PC-9 (cell line): ENCODE measurements at regions not wholly inside any gene's neighbourhood (a gene's known extent, or its start where the extent isn't known, plus 50 kb on each side); places are given as distances from the start of the nearest gene placed in this dataset.

Experiments used
- BruUV-seq: library from RNA; stranded (reverse); fragments of 400-500 nt; replicated peaks from 2 replicates; lab custom pipeline; 2021; lab: Mats Ljungman, UMichigan
- CTCF ChIA-PET: fragments of 300-600 bp; sonication (Branson Sonifier 250); formaldehyde crosslinking; loops from one replicate; lab custom pipeline; 2022; ENCODE audit warnings: antibody characterized with exemption; lab: Charles Lee
- POLR2A ChIA-PET: fragments of 300-600 bp; sonication (Branson Sonifier 250); formaldehyde crosslinking; loops from one replicate; lab custom pipeline; 2022; ENCODE audit warnings: antibody characterized with exemption; ENCODE audit not compliant: unreplicated experiment; lab: Charles Lee
- DNase-seq, 2 experiments: peaks; one replicate each; pipeline versions ENCODE4 v3.0.0 to v3.0.0-alpha.2; 2015 to 2022; ENCODE audit warnings: mixed read lengths in 1 of 2
- H2AFZ ChIP-seq: fragments of 200-600 bp; sonication (generic); 2 replicates; pipeline ENCODE4 v1.8.1; 2017; ENCODE audit warnings: antibody characterized with exemption
- H3F3A ChIP-seq: fragments of 200-600 bp; sonication (generic); 2 replicates; pipeline ENCODE4 v1.8.1; 2017; ENCODE audit warnings: antibody characterized with exemption, mild to moderate bottlenecking, low read depth; ENCODE audit not compliant: insufficient read depth
- H3K27ac ChIP-seq: fragments of 200-600 bp; sonication (generic); 2 replicates; pipeline ENCODE4 v1.6.1; 2016; ENCODE audit warnings: mixed run types
- H3K27me3 ChIP-seq: fragments of 200-600 bp; sonication (generic); 2 replicates; pipeline ENCODE4 v1.6.1; 2016; ENCODE audit warnings: low read depth, mixed run types; ENCODE audit not compliant: insufficient read depth
- H3K36me3 ChIP-seq: fragments of 200-600 bp; sonication (generic); 2 replicates; pipeline ENCODE4 v1.6.1; 2016; ENCODE audit warnings: low read depth, mixed run types
- H3K4me1 ChIP-seq: fragments of 200-600 bp; sonication (generic); replicated peaks from 2 replicates; pipeline ENCODE4 v1.6.1; 2016; ENCODE audit warnings: mixed run types; ENCODE audit not compliant: insufficient read depth
- H3K4me2 ChIP-seq: fragments of 200-600 bp; sonication (generic); 2 replicates; pipeline ENCODE4 v1.6.1; 2017; ENCODE audit warnings: mixed run types
- H3K4me3 ChIP-seq: fragments of 200-600 bp; sonication (generic); 2 replicates; pipeline ENCODE4 v1.6.1; 2016; ENCODE audit warnings: mixed run types
- H3K79me2 ChIP-seq: fragments of 200-600 bp; sonication (generic); 2 replicates; pipeline ENCODE4 v1.6.1; 2017; ENCODE audit warnings: low read depth, mixed run types
- H3K9me2 ChIP-seq: fragments of 200-600 bp; sonication (generic); 2 replicates; pipeline ENCODE4 v1.8.1; 2017; ENCODE audit warnings: mild to moderate bottlenecking; ENCODE audit not compliant: insufficient read depth
- H3K9me3 ChIP-seq: fragments of 200-600 bp; sonication (generic); 2 replicates; pipeline ENCODE4 v1.8.1; 2016; ENCODE audit warnings: low read depth; ENCODE audit not compliant: insufficient read depth
- H4K20me1 ChIP-seq: fragments of 200-600 bp; sonication (generic); 2 replicates; pipeline ENCODE4 v1.8.1; 2017; ENCODE audit not compliant: insufficient read depth
- EZH2 ChIP-seq: fragments of 200-600 bp; sonication (generic); IDR thresholded peaks from 2 replicates; pipeline ENCODE4 v1.8.0; 2017; ENCODE audit warnings: antibody characterized with exemption, low read depth
- intact Hi-C: fragments of 100-400 bp; cut with micrococcal nuclease; formaldehyde crosslinking; loops from one replicate; pipeline ENCODE4 v1.10.0; 2022; ENCODE audit not compliant: unreplicated experiment
- TF ChIP-seq, protein P1 (sequence below): fragments of 200-600 bp; sonication (generic); conservative IDR thresholded peaks from 2 replicates; pipeline ENCODE4 v1.6.1; 2017; ENCODE audit warnings: mixed run types, antibody characterized with exemption, mild to moderate bottlenecking, moderate library complexity

DNA sequence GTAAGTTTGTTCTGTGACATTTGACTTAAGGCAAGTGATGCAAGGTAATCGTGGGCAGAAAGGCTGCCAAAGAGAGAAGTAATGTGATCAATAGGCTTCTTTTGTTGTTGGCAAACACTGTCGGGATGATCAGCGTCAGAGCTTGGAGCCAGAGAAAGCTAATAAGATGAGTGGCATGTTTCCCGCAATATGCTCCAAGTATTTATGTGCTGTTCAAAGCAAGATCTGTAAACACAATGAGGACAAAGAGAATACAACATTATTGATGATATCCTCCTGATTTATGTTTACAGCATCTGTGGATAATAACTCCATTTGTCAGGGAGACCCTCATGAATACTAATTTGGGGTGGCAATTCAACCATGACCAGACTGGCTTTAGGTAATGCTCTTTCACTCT lies 603.3 kb downstream of the TDRD15 start:
- CTCF ChIA-PET = no interaction called here
- intact Hi-C loops = no loop called here
- BruUV-seq = no TSS peak

DNA sequence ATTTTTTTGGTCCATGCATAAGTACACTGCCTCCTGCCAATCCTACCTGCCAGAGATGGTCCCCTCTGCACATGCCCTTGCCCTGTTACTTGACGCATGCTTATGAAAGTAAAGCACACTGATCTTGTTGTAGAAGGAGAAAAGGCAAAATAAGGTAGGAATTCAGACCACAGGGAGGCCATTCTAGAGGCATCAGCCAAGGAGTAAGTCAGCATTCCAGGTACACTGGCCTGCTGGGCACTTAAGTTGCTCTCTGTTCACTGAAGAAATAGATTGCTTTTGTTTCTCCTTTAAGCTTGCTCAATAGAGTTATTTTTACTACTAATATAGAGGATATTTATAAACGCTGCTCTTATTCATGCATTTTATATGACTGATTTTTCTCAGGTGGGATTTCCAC lies 604.4 kb downstream of the TDRD15 start:
- no peaks in the 10 kb centered on the region for H3K36me3 ChIP-seq
- H3K4me2 ChIP-seq = no peak overlapping the region
- no peaks in the 10 kb centered on the region for H3K79me2 ChIP-seq
- H3K9me2 ChIP-seq = no peaks in the 10 kb centered on the region
- no peaks in the 10 kb centered on the region for H3K27me3 ChIP-seq
- no peaks in the 10 kb centered on the region for H3K4me1 ChIP-seq
- H3F3A ChIP-seq = no peaks in the 10 kb centered on the region
- TF ChIP-seq EZH2 = no peak
- TF ChIP-seq, protein P1, sequence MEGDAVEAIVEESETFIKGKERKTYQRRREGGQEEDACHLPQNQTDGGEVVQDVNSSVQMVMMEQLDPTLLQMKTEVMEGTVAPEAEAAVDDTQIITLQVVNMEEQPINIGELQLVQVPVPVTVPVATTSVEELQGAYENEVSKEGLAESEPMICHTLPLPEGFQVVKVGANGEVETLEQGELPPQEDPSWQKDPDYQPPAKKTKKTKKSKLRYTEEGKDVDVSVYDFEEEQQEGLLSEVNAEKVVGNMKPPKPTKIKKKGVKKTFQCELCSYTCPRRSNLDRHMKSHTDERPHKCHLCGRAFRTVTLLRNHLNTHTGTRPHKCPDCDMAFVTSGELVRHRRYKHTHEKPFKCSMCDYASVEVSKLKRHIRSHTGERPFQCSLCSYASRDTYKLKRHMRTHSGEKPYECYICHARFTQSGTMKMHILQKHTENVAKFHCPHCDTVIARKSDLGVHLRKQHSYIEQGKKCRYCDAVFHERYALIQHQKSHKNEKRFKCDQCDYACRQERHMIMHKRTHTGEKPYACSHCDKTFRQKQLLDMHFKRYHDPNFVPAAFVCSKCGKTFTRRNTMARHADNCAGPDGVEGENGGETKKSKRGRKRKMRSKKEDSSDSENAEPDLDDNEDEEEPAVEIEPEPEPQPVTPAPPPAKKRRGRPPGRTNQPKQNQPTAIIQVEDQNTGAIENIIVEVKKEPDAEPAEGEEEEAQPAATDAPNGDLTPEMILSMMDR = no peak
- no peaks in the 10 kb centered on the region for H4K20me1 ChIP-seq
- no TSS peak for BruUV-seq
- no peak overlapping the region for H3K27ac ChIP-seq
- no peak for DNase-seq
- no peak overlapping the region for H3K4me3 ChIP-seq
- intact Hi-C loops = no loop called here
- no peaks in the 10 kb centered on the region for H3K9me3 ChIP-seq
- H2AFZ ChIP-seq = no peak overlapping the region
- POLR2A ChIA-PET = no interaction called here
- CTCF ChIA-PET = no interaction called here

More for the DNA sequence above, 603.3 kb downstream of the TDRD15 start:
- POLR2A ChIA-PET = no interaction called here
- DNase-seq = no peak
- Histone ChIP-seq H2AFZ (no peak overlapping the region), H3K27ac (no peak overlapping the region), H3F3A (no peaks in the 10 kb centered on the region), H3K4me3 (no peak overlapping the region), H3K27me3 (no peaks in the 10 kb centered on the region), H3K36me3 (no peaks in the 10 kb centered on the region), H3K9me3 (no peaks in the 10 kb centered on the region), H3K9me2 (no peaks in the 10 kb centered on the region), H3K79me2 (no peaks in the 10 kb centered on the region), H4K20me1 (no peaks in the 10 kb centered on the region), H3K4me2 (no peak overlapping the region), H3K4me1 (no peaks in the 10 kb centered on the region)
- no peak for TF ChIP-seq EZH2
- TF ChIP-seq, protein P1 = no peak

DNA sequence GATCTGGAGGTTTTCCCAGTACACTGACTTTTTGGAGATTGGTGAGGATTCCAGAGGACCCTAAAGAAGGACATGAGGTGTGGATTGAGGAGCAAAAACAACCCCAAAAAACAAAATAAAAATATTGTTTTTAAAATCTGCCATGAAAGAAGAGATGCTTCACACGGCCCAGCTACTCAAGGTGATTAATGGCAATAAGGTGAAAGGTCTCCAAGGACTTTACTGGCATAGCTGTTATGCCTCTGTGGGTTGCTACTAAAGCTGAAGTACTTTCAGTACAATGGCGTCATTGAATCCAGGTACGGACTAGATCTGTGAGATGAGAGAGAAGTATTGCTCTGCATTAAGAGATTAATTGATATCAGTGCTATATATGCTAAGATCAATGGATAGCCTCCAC lies 606.4 kb downstream of the TDRD15 start:
- Histone ChIP-seq H3K4me1 (no peaks in the 10 kb centered on the region), H3K36me3 (no peaks in the 10 kb centered on the region), H4K20me1 (no peaks in the 10 kb centered on the region), H3K9me3 (no peaks in the 10 kb centered on the region), H3K27me3 (no peaks in the 10 kb centered on the region), H3K27ac (no peak overlapping the region), H2AFZ (no peak overlapping the region), H3K79me2 (no peaks in the 10 kb centered on the region), H3K4me2 (no peak overlapping the region), H3K9me2 (no peaks in the 10 kb centered on the region), H3F3A (no peaks in the 10 kb centered on the region), H3K4me3 (no peak overlapping the region)
- ChIA-PET CTCF (no interaction called here), POLR2A (no interaction called here)
- no peak for TF ChIP-seq EZH2
- TF ChIP-seq, protein P1 = no peak
- no TSS peak for BruUV-seq
- intact Hi-C loops = no loop called here
- no peak for DNase-seq
